GM12864 (cell line): ENCODE measurements at regions not wholly inside any gene's neighbourhood (a gene's known extent, or its start where the extent isn't known, plus 50 kb on each side); places are given as distances from the start of the nearest gene placed in this dataset.

ENCODE experiments used
- DNase-seq: peaks from one replicate; pipeline ENCODE4 v3.0.0-alpha.2; 2011; ENCODE audit warnings: low read depth
- H3K4me3 ChIP-seq: 2 replicates; pipeline ENCODE4 v1.5.1; 2011; ENCODE audit warnings: mild to moderate bottlenecking, low read depth, low read length, control low read depth
- TF ChIP-seq, protein P1 (sequence below): IDR thresholded peaks from 2 replicates; pipeline ENCODE4 v1.5.1; 2011; ENCODE audit warnings: low read depth, mild to moderate bottlenecking, moderate library complexity, low read length, control low read depth, inconsistent platforms; ENCODE audit errors: missing control alignments

DNA sequence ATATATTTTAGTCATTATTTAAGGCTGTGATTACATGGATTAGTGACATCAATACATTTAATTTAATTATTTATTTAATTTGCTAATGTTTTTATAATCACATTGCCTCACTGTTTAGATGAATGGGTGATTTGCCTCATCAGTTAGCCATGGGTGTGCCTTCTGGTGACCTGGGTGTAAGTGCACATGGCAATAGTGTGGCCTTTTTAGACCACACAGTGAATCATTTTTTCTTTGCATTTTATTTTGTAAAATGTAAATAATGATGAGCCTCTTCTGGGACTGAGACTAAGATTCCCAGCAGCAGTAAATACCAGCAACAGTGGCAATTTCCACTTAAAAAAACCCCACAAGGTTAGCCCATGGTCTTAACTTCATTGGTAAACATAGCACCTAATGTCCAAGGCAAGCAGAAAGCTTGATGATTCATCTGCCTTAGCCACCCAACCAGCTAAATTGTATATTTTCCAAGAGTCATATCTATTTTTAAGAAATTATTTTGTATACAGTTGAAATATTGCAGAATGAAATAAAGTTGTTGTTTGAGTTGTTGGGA is 235.9 kb upstream of the NOVA1 start:
- TF ChIP-seq, protein P1, sequence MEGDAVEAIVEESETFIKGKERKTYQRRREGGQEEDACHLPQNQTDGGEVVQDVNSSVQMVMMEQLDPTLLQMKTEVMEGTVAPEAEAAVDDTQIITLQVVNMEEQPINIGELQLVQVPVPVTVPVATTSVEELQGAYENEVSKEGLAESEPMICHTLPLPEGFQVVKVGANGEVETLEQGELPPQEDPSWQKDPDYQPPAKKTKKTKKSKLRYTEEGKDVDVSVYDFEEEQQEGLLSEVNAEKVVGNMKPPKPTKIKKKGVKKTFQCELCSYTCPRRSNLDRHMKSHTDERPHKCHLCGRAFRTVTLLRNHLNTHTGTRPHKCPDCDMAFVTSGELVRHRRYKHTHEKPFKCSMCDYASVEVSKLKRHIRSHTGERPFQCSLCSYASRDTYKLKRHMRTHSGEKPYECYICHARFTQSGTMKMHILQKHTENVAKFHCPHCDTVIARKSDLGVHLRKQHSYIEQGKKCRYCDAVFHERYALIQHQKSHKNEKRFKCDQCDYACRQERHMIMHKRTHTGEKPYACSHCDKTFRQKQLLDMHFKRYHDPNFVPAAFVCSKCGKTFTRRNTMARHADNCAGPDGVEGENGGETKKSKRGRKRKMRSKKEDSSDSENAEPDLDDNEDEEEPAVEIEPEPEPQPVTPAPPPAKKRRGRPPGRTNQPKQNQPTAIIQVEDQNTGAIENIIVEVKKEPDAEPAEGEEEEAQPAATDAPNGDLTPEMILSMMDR = no peak
- no peak for DNase-seq
- H3K4me3 ChIP-seq = no peak overlapping the region

- DNase-seq = no peak
- H3K4me3 ChIP-seq = no peak overlapping the region
- TF ChIP-seq, protein P1 = no peak
Measured at GRCh38 chr14:26835979-26836570, 238.2 kb upstream of the NOVA1 start.

- DNase-seq = no peak
- TF ChIP-seq, protein P1 = no peak
- H3K4me3 ChIP-seq = no peak overlapping the region
Measured at GRCh38 chr14:26839481-26839880, 241.6 kb upstream of the NOVA1 start.

DNA sequence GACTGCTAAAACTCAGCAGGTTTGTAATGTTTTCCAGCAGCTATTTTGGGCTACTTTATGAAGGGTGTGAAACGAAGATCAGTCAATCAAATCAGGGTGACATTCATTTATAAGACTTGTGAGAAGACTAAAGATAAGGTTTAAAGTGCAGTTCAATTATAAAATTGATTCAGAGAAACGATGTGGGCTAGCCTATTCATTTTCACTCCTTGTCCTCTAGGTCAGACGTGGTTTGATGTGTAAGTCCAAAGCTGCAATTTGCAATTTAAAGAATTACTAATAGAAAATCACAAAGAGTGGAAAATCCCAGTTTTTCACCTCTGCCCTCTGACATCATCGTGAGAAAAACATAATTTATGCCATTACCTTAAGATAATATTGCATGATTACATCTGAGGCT is 243.5 kb upstream of the NOVA1 start:
- TF ChIP-seq, protein P1 = no peak
- H3K4me3 ChIP-seq = no peak overlapping the region
- no peak for DNase-seq

GRCh38 chr14:26841920-26842741 is 244.3 kb upstream of the NOVA1 start:
- TF ChIP-seq, protein P1 = no peak
- no peak for DNase-seq
- no peak overlapping the region for H3K4me3 ChIP-seq

DNA sequence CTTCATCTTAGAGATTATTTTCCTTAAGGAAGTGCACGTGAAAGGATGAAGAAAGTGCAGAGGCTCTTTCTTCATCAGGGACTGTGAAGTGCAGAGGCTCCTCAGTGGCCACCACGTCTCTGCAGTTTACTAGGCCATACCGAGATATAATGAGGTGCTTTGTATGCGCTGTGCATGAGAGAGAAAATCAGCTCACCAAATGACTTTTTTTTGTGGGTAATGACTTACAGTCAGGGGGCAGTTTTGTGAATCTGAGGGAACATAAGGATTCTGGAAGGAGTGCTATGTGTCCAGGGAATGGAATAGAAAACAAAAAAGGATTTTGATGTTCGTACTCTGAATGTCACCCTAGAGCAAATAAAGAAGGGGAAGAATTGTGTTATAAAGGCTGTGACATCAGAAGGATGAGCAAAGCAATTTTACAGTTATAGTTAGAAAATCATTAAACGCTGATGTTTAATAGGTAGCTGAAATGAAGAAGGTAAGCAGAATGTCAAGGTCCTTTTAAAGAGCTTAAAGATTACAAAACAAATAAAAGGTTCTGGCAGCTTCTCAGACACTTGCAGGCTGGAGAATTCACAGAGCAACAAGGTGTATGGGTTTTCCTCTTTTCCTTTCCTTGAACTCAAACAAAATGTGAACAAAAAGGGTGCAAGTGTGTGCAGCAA is 247.5 kb upstream of the NOVA1 start:
- H3K4me3 ChIP-seq = no peak overlapping the region
- DNase-seq = no peak
- TF ChIP-seq, protein P1 = no peak
